Adipocyte (in vitro differentiated cells): ENCODE measurements at regions not wholly inside any gene's neighbourhood (a gene's known extent, or its start where the extent isn't known, plus 50 kb on each side); places are given as distances from the start of the nearest gene placed in this dataset.

Experiments used
- DNase-seq: peaks from one replicate; pipeline ENCODE4 v3.0.0-alpha.2; 2015; ENCODE audit warnings: low read depth
- H3K27me3 ChIP-seq: replicated peaks from 2 replicates; pipeline ENCODE4 v1.7.0; 2013; ENCODE audit warnings: mild to moderate bottlenecking, low read length, moderate library complexity; ENCODE audit not compliant: control insufficient read depth, insufficient read depth
- H3K36me3 ChIP-seq: 2 replicates; pipeline ENCODE4 v1.7.0; 2013; ENCODE audit warnings: low read length, mild to moderate bottlenecking, moderate library complexity; ENCODE audit not compliant: control insufficient read depth, insufficient read depth, severe bottlenecking
- H3K4me1 ChIP-seq: 2 replicates; pipeline ENCODE4 v1.7.0; 2013; ENCODE audit warnings: mild to moderate bottlenecking, low read length, moderate library complexity; ENCODE audit not compliant: control insufficient read depth, insufficient read depth
- H3K4me3 ChIP-seq: 2 replicates; pipeline ENCODE4 v1.7.0; 2013; ENCODE audit warnings: mild to moderate bottlenecking, low read length, moderate library complexity
- H3K9ac ChIP-seq: 2 replicates; pipeline ENCODE4 v1.7.0; 2013; ENCODE audit warnings: mild to moderate bottlenecking, low read length, moderate library complexity
- H3K9me3 ChIP-seq: 2 replicates; pipeline ENCODE4 v1.7.0; 2013; ENCODE audit warnings: mild to moderate bottlenecking, low read length, moderate library complexity; ENCODE audit not compliant: control insufficient read depth

GRCh38 chr4:41465146-41465761, 72.7 kb upstream of the LIMCH1 start:
- Histone ChIP-seq H3K9ac (no peak overlapping the region), H3K4me1 (no peaks in the 10 kb centered on the region), H3K9me3 (no peaks in the 10 kb centered on the region), H3K27me3 (no peaks in the 10 kb centered on the region), H3K36me3 (no peaks in the 10 kb centered on the region), H3K4me3 (no peak overlapping the region)
- DNase-seq: no peak

- Histone ChIP-seq H3K9ac (no peak overlapping the region), H3K4me3 (no peak overlapping the region), H3K9me3 (no peaks in the 10 kb centered on the region), H3K4me1 (no peaks in the 10 kb centered on the region), H3K27me3 (no peaks in the 10 kb centered on the region), H3K36me3 (no peaks in the 10 kb centered on the region)
- DNase-seq: no peak
These were observed 71.7 kb upstream of the LIMCH1 start for GRCh38 chr4:41466249-41466648.

GRCh38 chr4:41468122-41468521, 69.8 kb upstream of the LIMCH1 start:
- Histone ChIP-seq H3K4me3 (no peak overlapping the region), H3K4me1 (no peaks in the 10 kb centered on the region), H3K27me3 (no peaks in the 10 kb centered on the region), H3K9ac (no peak overlapping the region), H3K36me3 (no peaks in the 10 kb centered on the region), H3K9me3 (no peaks in the 10 kb centered on the region)
- DNase-seq: no peak

- H3K9me3 ChIP-seq: no peaks in the 10 kb centered on the region
- no peak for DNase-seq
- H3K27me3 ChIP-seq: no peaks in the 10 kb centered on the region
- no peak overlapping the region for H3K4me3 ChIP-seq
- H3K36me3 ChIP-seq: no peaks in the 10 kb centered on the region
- no peaks in the 10 kb centered on the region for H3K4me1 ChIP-seq
- H3K9ac ChIP-seq: no peak overlapping the region
These were observed 66.6 kb upstream of the LIMCH1 start for GRCh38 chr4:41471126-41472071.

GRCh38 chr4:41472081-41472480, 65.9 kb upstream of the LIMCH1 start:
- H3K4me3 ChIP-seq: no peak overlapping the region
- H3K27me3 ChIP-seq: no peaks in the 10 kb centered on the region
- no peak for DNase-seq
- no peaks in the 10 kb centered on the region for H3K9me3 ChIP-seq
- no peaks in the 10 kb centered on the region for H3K4me1 ChIP-seq
- H3K36me3 ChIP-seq: no peaks in the 10 kb centered on the region
- no peak overlapping the region for H3K9ac ChIP-seq

- no peak for DNase-seq
- H3K4me1 ChIP-seq: no peaks in the 10 kb centered on the region
- no peaks in the 10 kb centered on the region for H3K36me3 ChIP-seq
- no peak overlapping the region for H3K9ac ChIP-seq
- H3K9me3 ChIP-seq: no peaks in the 10 kb centered on the region
- H3K4me3 ChIP-seq: no peak overlapping the region
- no peaks in the 10 kb centered on the region for H3K27me3 ChIP-seq
These were observed 64.8 kb upstream of the LIMCH1 start for GRCh38 chr4:41473176-41473575.

- Histone ChIP-seq H3K9me3 (no peaks in the 10 kb centered on the region), H3K9ac (no peak overlapping the region), H3K27me3 (no peaks in the 10 kb centered on the region), H3K36me3 (no peaks in the 10 kb centered on the region), H3K4me3 (no peak overlapping the region), H3K4me1 (no peaks in the 10 kb centered on the region)
- no peak for DNase-seq
These were observed 62.6 kb upstream of the LIMCH1 start for GRCh38 chr4:41475402-41475801.

GRCh38 chr4:41476310-41476885, 61.6 kb upstream of the LIMCH1 start:
- H3K27me3 ChIP-seq: no peaks in the 10 kb centered on the region
- no peaks in the 10 kb centered on the region for H3K36me3 ChIP-seq
- no peak overlapping the region for H3K9ac ChIP-seq
- no peaks in the 10 kb centered on the region for H3K9me3 ChIP-seq
- DNase-seq: no peak
- no peak overlapping the region for H3K4me3 ChIP-seq
- H3K4me1 ChIP-seq: no peaks in the 10 kb centered on the region

- H3K9ac ChIP-seq: no peak overlapping the region
These were observed 60.6 kb upstream of the LIMCH1 start for GRCh38 chr4:41477181-41477905.

GRCh38 chr4:41478518-41478917, 59.4 kb upstream of the LIMCH1 start:
- Histone ChIP-seq H3K9me3 (no peaks in the 10 kb centered on the region), H3K36me3 (no peaks in the 10 kb centered on the region), H3K27me3 (no peaks in the 10 kb centered on the region), H3K9ac (no peak overlapping the region), H3K4me3 (no peak overlapping the region), H3K4me1 (no peaks in the 10 kb centered on the region)
- DNase-seq: no peak

More at GRCh38 chr4:41477181-41477905, 60.6 kb upstream of the LIMCH1 start:
- H3K9me3 ChIP-seq: no peaks in the 10 kb centered on the region
- H3K4me3 ChIP-seq: no peak overlapping the region
- no peaks in the 10 kb centered on the region for H3K36me3 ChIP-seq
- no peaks in the 10 kb centered on the region for H3K4me1 ChIP-seq
- H3K27me3 ChIP-seq: no peaks in the 10 kb centered on the region
- DNase-seq: no peak

- no peak for DNase-seq
- H3K9me3 ChIP-seq: no peaks in the 10 kb centered on the region
- H3K27me3 ChIP-seq: no peaks in the 10 kb centered on the region
- no peak overlapping the region for H3K9ac ChIP-seq
- H3K36me3 ChIP-seq: no peaks in the 10 kb centered on the region
- H3K4me3 ChIP-seq: no peak overlapping the region
- no peaks in the 10 kb centered on the region for H3K4me1 ChIP-seq
These were observed 57.1 kb upstream of the LIMCH1 start for GRCh38 chr4:41480896-41481311.
